Mesenchymal stem cell (in vitro differentiated cells and primary cell): ENCODE measurements at regions not wholly inside any gene's neighbourhood (a gene's known extent, or its start where the extent isn't known, plus 50 kb on each side); places are given as distances from the start of the nearest gene placed in this dataset.

Experiments used
- DNase-seq: peaks from one replicate; pipeline ENCODE4 v3.0.0-alpha.2; 2013
- H2AFZ ChIP-seq: one replicate; pipeline ENCODE4 v1.6.1; 2013; ENCODE audit warnings: low read depth, mild to moderate bottlenecking, control low read depth, inconsistent platforms, low read length, moderate library complexity
- H2AK5ac ChIP-seq: 2 replicates; pipeline ENCODE4 v1.6.1; 2013; ENCODE audit warnings: low read length, moderate library complexity, mild to moderate bottlenecking, inconsistent platforms; ENCODE audit not compliant: severe bottlenecking
- H2BK120ac ChIP-seq: one replicate; pipeline ENCODE4 v1.6.1; 2013; ENCODE audit warnings: low read depth, mild to moderate bottlenecking, inconsistent platforms, low read length, moderate library complexity
- H2BK12ac ChIP-seq, 2 experiments: one replicate each; pipeline ENCODE4 v1.6.1; 2013; ENCODE audit warnings: inconsistent platforms in 2 of 2, low read length in 2 of 2, mild to moderate bottlenecking in 2 of 2, moderate library complexity in 2 of 2, control low read depth in 1 of 2
- H2BK15ac ChIP-seq: one replicate; pipeline ENCODE4 v1.6.1; 2013; ENCODE audit warnings: mild to moderate bottlenecking, low read depth, inconsistent platforms; ENCODE audit not compliant: poor library complexity, severe bottlenecking
- H2BK5ac ChIP-seq: 2 replicates; pipeline ENCODE4 v1.6.1; 2013; ENCODE audit warnings: low read depth, mild to moderate bottlenecking, low read length, control low read depth, inconsistent platforms; ENCODE audit not compliant: poor library complexity, severe bottlenecking
- H3K14ac ChIP-seq, 2 experiments: one replicate each; pipeline ENCODE4 v1.6.1; 2013; ENCODE audit warnings: inconsistent platforms in 2 of 2, low read length in 2 of 2, control low read depth in 1 of 2, mild to moderate bottlenecking in 1 of 2, moderate library complexity in 1 of 2
- H3K18ac ChIP-seq, 2 experiments: one replicate each; pipeline ENCODE4 v1.6.1; 2013; ENCODE audit warnings: inconsistent platforms in 2 of 2, low read length in 2 of 2, control low read depth in 1 of 2, low read depth in 1 of 2, mild to moderate bottlenecking in 1 of 2
- H3K23ac ChIP-seq, 2 experiments: one replicate each; pipeline ENCODE4 v1.6.1; 2013; ENCODE audit warnings: inconsistent platforms in 2 of 2, low read length in 2 of 2, mild to moderate bottlenecking in 2 of 2, moderate library complexity in 2 of 2, control low read depth in 1 of 2
- H3K27ac ChIP-seq: 2 replicates; pipeline ENCODE4 v1.5.1; 2013; ENCODE audit warnings: mild to moderate bottlenecking, moderate library complexity, low read length, control low read depth, inconsistent platforms; ENCODE audit not compliant: poor library complexity, severe bottlenecking
- H3K27me3 ChIP-seq, 2 experiments: 2 replicates each; pipeline versions ENCODE4 v1.6.1 to v1.7.0; 2013; ENCODE audit warnings: low read length in 2 of 2, mild to moderate bottlenecking in 2 of 2, moderate library complexity in 2 of 2, control low read depth in 1 of 2, inconsistent platforms in 1 of 2; ENCODE audit not compliant: control insufficient read depth in 1 of 2, insufficient read depth in 1 of 2
- H3K36me3 ChIP-seq, 2 experiments: 2 replicates each; pipeline versions ENCODE4 v1.6.1 to v1.7.0; 2013; ENCODE audit warnings: low read length in 2 of 2, control low read depth in 1 of 2, inconsistent platforms in 1 of 2, low read depth in 1 of 2, mild to moderate bottlenecking in 1 of 2; ENCODE audit not compliant: insufficient read depth in 2 of 2, control insufficient read depth in 1 of 2
- H3K4ac ChIP-seq, 2 experiments: one replicate each; pipeline ENCODE4 v1.6.1; 2013; ENCODE audit warnings: inconsistent platforms in 2 of 2, low read length in 2 of 2, mild to moderate bottlenecking in 2 of 2, moderate library complexity in 2 of 2, control low read depth in 1 of 2, low read depth in 1 of 2
- H3K4me1 ChIP-seq: 2 replicates; pipeline ENCODE4 v1.6.1; 2013; ENCODE audit warnings: low read depth, low read length, control low read depth; ENCODE audit not compliant: control insufficient read depth, insufficient read depth
- H3K4me2 ChIP-seq: 2 replicates; pipeline ENCODE4 v1.6.1; 2013; ENCODE audit warnings: low read length, mild to moderate bottlenecking, inconsistent platforms; ENCODE audit not compliant: poor library complexity, severe bottlenecking
- H3K4me3 ChIP-seq, 2 experiments: 2 replicates each; pipeline versions ENCODE4 v1.5.1 to v1.7.0; 2013; ENCODE audit warnings: low read length in 2 of 2, mild to moderate bottlenecking in 2 of 2, control low read depth in 1 of 2, low read depth in 1 of 2; ENCODE audit not compliant: insufficient read depth in 1 of 2
- H3K79me1 ChIP-seq: replicated peaks from 2 replicates; pipeline ENCODE4 v1.6.1; 2013; ENCODE audit warnings: mild to moderate bottlenecking, control low read depth, low read length, inconsistent platforms; ENCODE audit not compliant: poor library complexity, severe bottlenecking
- H3K9ac ChIP-seq: 2 replicates; pipeline ENCODE4 v1.7.0; 2013; ENCODE audit warnings: mild to moderate bottlenecking, low read length, moderate library complexity
- H3K9me3 ChIP-seq: 2 replicates; pipeline ENCODE4 v1.7.0; 2013; ENCODE audit warnings: mild to moderate bottlenecking, low read length; ENCODE audit not compliant: control insufficient read depth
- H4K8ac ChIP-seq: one replicate; pipeline ENCODE4 v1.6.1; 2013; ENCODE audit warnings: inconsistent platforms, mild to moderate bottlenecking, low read length, moderate library complexity
- H4K91ac ChIP-seq: one replicate; pipeline ENCODE4 v1.6.1; 2013; ENCODE audit warnings: mild to moderate bottlenecking, low read length, inconsistent platforms
- WGBS: methylation state at CpG from one replicate; pipeline ENCODE4 v1.1.7; 2013; ENCODE audit warnings: mixed read lengths; 5-methylcytosine and 5-hydroxymethylcytosine counted together

DNA sequence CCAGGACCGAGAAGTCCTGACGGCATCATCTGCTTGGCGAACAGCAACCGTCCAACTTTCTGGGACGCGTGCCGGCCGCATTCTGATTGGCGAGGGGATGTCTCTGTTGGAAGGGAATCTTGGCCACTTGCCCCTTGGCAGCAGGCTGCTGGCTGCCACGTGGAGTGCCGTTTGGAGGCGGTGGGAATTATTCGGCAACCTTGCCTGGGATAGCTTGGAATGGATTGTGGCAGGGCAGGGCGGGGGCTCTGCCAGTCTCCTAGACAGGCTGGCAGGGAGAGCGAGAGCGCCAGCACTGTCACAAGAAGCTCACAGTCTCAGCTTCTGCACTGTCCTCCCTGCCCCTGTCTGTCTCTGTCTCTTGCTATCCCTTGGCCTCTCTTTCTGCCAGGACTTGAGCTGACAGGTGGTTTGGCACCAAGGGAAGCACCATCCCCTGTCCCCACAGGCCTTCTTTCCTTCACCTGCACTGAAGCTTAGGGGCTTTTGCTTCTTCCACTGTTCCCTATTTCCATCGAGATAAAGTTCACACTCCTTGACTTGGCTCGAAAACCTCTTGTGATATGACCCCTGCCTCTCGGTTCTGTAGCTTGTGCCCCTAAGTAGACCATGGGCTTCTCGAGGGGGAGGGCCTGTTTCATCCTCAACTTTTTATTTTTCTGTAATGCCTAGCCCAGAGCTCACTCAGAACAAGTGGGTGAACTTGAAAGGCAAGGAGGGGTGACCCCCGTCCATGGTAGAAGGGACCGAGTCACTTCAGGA, 201.9 kb downstream of the PHETA1 start:
- H3K4me3 ChIP-seq = no peak overlapping the region
- no peak overlapping the region for H4K8ac ChIP-seq
- WGBS = 82% methylated on average over 22 of the region's 22 CpGs
- no peak overlapping the region for H2AK5ac ChIP-seq
- no peak overlapping the region for H3K27ac ChIP-seq
- no peak overlapping the region for H3K14ac ChIP-seq
- H2BK5ac ChIP-seq = no peak overlapping the region
- no peaks in the 10 kb centered on the region for H3K4me1 ChIP-seq
- no peak for DNase-seq
- H3K9me3 ChIP-seq = no peaks in the 10 kb centered on the region
- H3K79me1 ChIP-seq = no peaks in the 10 kb centered on the region
- H3K23ac ChIP-seq = no peak overlapping the region
- no peak overlapping the region for H2AFZ ChIP-seq
- no peak overlapping the region for H4K91ac ChIP-seq
- H3K4me2 ChIP-seq = no peak overlapping the region
- no peak overlapping the region for H3K9ac ChIP-seq
- H3K4ac ChIP-seq = no peak overlapping the region
- H3K36me3 ChIP-seq = no peaks in the 10 kb centered on the region
- no peak overlapping the region for H2BK120ac ChIP-seq
- no peak overlapping the region for H2BK15ac ChIP-seq
- H3K18ac ChIP-seq = no peak overlapping the region
- peaks cover 4 to 57% of the 10 kb centered on the region in 2 experiments for H3K27me3 ChIP-seq
- H2BK12ac ChIP-seq = no peak overlapping the region

- Histone ChIP-seq H3K4me1 (no peaks in the 10 kb centered on the region), H3K79me1 (no peaks in the 10 kb centered on the region), H4K91ac (no peak overlapping the region), H3K27ac (no peak overlapping the region), H2BK15ac (no peak overlapping the region), H4K8ac (no peak overlapping the region), H3K4ac (no peak overlapping the region), H2BK12ac (no peak overlapping the region), H2AK5ac (no peak overlapping the region), H3K36me3 (no peaks in the 10 kb centered on the region), H3K18ac (no peak overlapping the region), H3K4me2 (no peak overlapping the region), H2BK5ac (no peak overlapping the region), H2BK120ac (no peak overlapping the region), H3K9ac (no peak overlapping the region), H3K4me3 (no peak overlapping the region), H3K14ac (no peak overlapping the region), H3K23ac (no peak overlapping the region), H3K9me3 (no peaks in the 10 kb centered on the region), H2AFZ (no peak overlapping the region), H3K27me3 (peaks cover 4 to 63% of the 10 kb centered on the region in 2 experiments)
- 73% methylated on average over 8 of the region's 9 CpGs for WGBS
- DNase-seq = no peak
Observed at GRCh38 chr12:111164833-111165525, 203.9 kb downstream of the PHETA1 start.

GRCh38 chr12:111163422-111163821, 205.5 kb downstream of the PHETA1 start:
- Histone ChIP-seq H2BK15ac (no peak overlapping the region), H2AFZ (no peak overlapping the region), H4K91ac (no peak overlapping the region), H4K8ac (no peak overlapping the region), H3K4me1 (no peaks in the 10 kb centered on the region), H3K23ac (no peak overlapping the region), H3K79me1 (no peaks in the 10 kb centered on the region), H3K9ac (no peak overlapping the region), H3K4ac (no peak overlapping the region), H3K14ac (no peak overlapping the region), H3K27ac (no peak overlapping the region), H2BK12ac (no peak overlapping the region), H3K9me3 (no peaks in the 10 kb centered on the region), H3K4me2 (no peak overlapping the region), H2BK5ac (no peak overlapping the region), H2BK120ac (no peak overlapping the region), H3K4me3 (no peak overlapping the region), H3K27me3 (peaks cover 4 to 56% of the 10 kb centered on the region in 2 experiments), H3K18ac (no peak overlapping the region), H3K36me3 (no peaks in the 10 kb centered on the region), H2AK5ac (no peak overlapping the region)
- DNase-seq = no peak
- 80% methylated on average over 4 of the region's 4 CpGs for whole genome bisulfite sequencing

DNA sequence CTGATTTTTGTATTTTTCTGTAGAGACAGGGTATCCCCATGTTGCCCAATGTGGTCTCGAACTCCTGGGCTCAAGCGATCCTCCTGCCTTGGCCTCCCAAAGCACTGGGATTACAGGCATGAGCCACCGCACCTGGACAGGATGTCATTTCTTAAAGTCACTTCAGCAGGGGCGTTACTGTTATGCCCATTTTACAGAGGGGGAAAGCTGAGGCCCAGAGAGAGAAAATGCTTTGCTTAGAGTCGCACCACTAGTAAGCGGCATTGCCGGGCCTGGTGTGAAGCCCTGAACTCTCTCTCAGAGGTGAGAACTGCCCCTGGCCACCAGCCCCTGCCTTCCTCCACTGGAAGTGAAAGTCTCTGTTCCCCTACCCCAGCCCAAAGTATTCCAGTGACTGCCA, 207.0 kb downstream of the PHETA1 start:
- no peaks in the 10 kb centered on the region for H3K4me1 ChIP-seq
- no peak overlapping the region for H3K18ac ChIP-seq
- no peak overlapping the region for H3K4me3 ChIP-seq
- H2BK5ac ChIP-seq = no peak overlapping the region
- no peak overlapping the region for H2AK5ac ChIP-seq
- no peak overlapping the region for H3K27ac ChIP-seq
- no peak overlapping the region for H3K4ac ChIP-seq
- no peak overlapping the region for H4K91ac ChIP-seq
- no peak overlapping the region for H3K4me2 ChIP-seq
- no peaks in the 10 kb centered on the region for H3K36me3 ChIP-seq
- no peak overlapping the region for H4K8ac ChIP-seq
- H2BK15ac ChIP-seq = no peak overlapping the region
- H3K27me3 ChIP-seq = peaks cover 4 to 59% of the 10 kb centered on the region in 2 experiments
- no peak overlapping the region for H2AFZ ChIP-seq
- H3K9ac ChIP-seq = no peak overlapping the region
- H3K79me1 ChIP-seq = no peaks in the 10 kb centered on the region
- no peak overlapping the region for H2BK12ac ChIP-seq
- H3K14ac ChIP-seq = no peak overlapping the region
- no peak overlapping the region for H2BK120ac ChIP-seq
- 92% methylated on average over 7 of the region's 7 CpGs for WGBS
- no peaks in the 10 kb centered on the region for H3K9me3 ChIP-seq
- DNase-seq = no peak
- no peak overlapping the region for H3K23ac ChIP-seq
